CD4-positive, alpha-beta T cell treated with Interleukin-6 for 4 hours (primary cell): ENCODE measurements at regions not wholly inside any gene's neighbourhood (a gene's known extent, or its start where the extent isn't known, plus 50 kb on each side); places are given as distances from the start of the nearest gene placed in this dataset.

Source experiments
- DNase-seq: peaks from one replicate; pipeline ENCODE4 v3.0.0-alpha.2; 2020; ENCODE audit warnings: mixed read lengths

DNA sequence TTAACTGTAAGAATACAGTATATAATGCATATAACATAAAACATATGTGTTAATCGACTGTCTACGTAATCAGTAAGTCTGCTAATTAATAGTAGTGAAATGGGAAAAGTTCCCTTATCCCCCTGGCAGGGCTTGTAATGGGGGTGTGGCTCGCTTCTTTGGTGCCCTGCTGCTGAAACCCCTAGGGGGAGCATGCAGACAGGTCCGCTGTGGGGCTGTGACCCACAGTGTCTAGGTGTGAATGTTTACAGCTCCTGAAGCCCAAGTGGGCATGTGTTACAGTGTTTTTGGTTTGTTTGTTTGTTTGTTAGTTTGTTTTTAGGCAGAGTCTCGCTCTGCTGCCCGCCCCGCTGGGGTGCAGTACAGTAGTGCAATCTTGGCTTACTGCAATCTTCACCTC, 495.7 kb downstream of the SHISA9 start:
- DNase-seq: no peak

DNA sequence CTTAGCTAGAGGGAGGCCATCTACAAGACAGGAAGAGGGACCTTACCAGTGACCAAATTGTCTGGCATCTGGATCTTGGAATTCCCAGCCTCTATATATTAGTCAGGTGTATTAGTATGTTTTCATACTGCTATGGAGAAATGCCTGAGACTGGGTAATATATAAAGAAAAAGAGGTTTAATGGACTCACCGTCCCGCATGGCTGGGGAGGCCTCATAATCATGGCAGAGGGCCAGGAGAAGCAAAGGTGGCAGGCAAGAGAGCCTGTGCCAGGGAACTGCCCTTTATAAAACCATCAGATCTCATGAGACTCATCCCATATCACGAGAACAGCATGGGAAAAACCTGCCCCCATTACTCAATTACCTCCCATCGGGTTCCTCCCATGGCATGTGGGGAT, 500.2 kb downstream of the SHISA9 start:
- no peak for DNase-seq

DNA sequence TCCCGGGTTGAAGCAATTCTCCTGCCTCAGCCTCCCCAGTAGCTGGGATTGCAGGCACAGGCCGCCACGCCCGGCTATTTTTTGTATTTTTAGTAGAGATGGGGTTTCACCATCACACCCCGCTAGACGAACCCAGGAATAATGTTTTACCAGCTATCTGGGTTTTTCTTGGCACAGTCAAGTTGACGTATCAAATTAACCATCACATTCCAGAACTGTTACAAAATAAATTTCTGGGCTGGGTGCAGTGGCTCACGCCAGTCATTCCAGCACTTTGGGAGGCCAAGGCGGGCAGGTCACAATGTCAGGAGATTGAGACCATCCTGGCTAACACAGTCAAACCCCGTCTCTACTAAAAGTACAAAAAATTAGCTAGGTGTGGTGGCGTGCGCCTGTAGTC, 501.2 kb downstream of the SHISA9 start:
- DNase-seq: no peak

DNA sequence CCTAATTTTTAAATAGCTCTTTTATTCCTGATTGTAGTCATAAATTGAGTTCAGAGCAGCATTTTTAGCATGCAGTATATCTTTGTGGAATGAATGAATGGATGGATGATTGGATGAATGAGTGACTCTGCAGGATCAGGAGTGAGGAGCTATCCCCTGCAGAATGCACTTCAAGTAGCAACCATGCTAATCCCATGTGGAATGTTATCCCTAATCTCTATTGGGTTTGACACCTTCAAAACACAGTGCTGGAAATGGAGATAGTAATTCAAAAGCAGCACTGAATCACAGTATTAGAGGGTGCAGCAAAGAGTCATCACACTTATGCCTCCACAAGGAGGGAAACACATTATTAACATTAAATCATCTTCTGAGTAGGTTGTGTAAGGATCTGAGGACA, 501.9 kb downstream of the SHISA9 start:
- DNase-seq: no peak

DNA sequence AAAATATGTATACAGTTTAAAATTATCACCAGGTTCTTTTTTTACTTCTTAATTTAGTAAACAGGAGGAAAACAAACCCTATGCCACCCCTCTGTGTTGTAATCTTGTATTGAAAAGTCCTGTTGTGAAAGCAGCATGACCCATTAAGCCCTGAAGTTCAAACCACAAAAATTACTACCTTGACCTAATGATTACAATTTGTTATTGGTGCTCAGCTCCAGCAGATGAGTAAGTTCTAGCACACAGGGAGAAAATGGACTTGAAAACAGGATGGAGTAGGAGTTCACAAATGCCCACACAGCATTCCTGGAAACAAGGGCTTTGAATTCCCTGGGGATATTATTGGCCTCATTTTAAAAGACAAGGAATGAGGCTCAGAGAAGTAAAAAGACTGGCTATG, 505.8 kb upstream of the ERCC4 start:
- DNase-seq: no peak

DNA sequence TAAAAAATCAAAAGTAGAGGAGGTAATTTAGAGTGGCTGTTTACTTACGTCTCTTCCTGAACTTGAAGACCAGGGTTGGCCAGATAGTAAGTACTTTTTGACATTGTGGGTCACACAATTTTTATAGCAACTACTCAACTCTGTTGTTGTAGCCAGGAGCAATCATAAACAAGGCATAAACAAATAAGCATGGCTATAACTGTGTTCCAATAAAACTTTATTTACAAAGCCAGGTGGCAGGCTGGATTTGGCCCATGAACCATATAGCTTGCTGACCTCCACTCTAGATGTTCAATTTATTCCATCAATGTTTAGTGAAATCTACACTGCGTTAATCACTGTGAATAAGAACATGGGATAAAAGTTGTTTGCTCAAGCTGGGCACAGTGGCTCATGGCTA, 500.4 kb upstream of the ERCC4 start:
- no peak for DNase-seq

DNA sequence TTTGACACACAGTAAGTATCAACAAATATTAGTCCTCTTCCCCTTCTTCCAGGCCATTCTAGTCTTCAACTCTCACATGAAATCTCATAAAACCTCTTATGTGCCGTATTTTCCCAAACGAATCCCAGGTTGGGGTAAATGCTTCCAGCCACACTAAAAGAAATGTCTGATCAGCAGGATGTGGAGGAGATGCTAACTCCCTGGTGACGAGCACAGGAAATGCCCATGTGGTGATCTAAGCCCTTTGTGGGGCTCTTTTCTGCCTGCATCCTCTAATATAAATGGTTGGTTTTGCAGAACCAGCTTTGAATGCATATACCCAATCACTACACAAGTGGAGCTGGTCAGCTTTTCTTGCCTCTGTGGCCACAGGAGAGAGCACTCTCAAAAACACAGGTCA, 498.2 kb upstream of the ERCC4 start:
- no peak for DNase-seq

DNA sequence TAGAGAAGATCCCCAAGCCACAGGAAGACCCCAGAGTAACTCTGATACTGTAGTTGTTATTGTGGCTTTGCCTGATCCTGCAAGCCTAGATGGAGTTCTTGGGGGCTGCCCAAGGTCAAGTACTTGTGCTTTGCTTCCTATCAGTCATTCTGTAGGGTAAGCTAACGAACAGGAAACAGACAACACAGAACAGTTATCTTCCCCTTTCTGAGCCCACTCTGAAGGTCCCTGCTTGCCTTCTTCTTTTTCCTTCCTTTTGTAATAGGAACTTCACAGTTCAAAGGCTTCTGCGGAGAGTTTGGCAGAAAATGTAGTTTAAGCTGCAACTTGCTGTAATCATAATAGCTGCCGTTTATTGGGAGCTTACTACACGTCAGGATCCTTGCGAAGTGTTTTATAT, 494.1 kb upstream of the ERCC4 start:
- no peak for DNase-seq

DNA sequence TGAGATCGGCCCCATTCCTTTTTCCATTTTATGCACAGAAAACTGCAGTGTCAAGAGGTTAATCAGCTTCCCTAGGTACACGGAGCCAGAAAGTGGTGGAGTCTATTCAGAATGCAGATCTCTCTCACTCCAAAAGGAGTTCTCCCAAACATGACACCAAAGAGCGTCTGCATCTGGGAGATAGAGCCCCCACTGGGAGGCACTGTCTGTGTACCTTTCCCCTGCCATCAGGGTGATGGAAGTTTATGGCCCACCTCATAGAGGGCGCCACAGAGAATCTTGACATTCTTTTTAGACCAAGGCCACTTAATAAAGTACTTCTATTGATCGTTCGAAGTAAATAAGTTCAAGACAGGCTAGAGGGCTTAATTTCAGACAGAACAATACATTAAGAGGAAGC, 493.7 kb upstream of the ERCC4 start:
- DNase-seq: no peak

DNA sequence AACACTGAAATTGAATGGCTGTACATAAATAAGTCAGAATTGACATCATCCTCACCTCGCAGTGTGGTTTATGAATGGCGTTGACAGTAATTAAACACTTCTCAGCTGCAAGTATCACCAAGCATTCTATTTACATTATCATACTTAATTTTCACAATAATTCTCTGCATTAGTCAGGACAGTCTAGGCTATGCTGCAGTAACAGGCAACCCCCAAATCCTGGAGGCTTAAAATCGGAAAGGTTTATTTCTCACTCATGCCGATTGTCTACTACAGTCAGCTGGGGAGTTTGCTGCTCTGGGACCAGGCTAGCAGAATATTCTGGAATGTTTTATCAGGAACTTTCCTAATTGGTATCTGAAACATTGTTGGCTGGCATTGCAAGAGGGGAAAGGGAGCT, 493.2 kb upstream of the ERCC4 start:
- DNase-seq: no peak

DNA sequence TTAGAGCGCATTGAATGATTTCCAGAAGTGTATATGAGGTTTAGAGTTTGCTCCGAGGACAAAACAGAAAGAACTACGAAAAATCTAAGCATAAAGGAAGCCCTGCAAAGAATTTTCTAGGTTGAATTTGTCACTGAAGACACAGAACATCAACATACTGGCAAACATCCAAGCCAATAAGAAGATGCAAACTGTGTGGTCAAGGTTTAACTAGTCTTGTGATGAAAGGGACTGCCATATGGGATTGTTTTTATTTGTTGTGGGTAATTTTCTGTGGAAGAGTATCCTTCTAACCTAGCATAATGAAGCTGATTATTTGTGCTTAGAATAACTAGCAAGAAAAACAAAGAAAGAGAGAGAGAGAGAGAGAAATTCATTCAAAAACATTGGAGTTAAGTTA, 492.0 kb upstream of the ERCC4 start:
- no peak for DNase-seq

DNA sequence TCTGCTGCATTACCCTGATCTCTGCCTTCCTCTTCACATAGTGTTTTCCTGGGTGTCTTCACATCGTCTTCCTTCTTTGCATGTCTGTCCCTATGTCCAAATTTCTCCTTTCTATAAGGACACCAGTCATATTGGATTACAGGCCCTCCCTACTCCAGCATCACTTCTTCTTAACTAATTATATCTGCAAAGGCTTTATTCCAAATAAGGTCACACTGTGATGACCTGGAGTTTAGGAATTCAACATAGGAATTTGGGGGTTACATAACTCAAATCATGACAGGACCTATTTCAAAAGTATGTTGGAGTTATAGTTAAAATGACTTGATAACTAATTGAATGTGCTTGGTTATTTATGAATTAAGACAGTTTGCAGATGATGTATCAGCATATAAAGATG, 490.5 kb upstream of the ERCC4 start:
- no peak for DNase-seq

DNA sequence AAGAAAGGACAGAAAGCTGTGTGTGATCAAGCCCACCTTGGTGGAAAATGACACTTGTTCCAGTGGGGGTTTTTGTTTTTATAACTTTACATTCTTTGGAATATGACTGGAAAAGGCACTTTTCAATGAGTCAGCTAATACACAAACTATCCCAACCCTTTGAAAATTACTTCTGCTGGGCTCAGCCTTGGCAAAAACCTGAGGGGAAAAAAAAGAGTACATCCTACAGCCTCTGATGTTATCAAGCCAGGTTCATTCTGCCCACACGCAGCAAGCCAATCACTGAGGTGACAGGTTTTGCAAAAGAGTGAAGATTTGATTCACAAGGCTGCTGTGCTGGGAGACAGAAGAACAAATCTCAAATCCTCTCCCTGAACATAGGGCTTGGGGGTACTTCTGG, 484.5 kb upstream of the ERCC4 start:
- no peak for DNase-seq

DNA sequence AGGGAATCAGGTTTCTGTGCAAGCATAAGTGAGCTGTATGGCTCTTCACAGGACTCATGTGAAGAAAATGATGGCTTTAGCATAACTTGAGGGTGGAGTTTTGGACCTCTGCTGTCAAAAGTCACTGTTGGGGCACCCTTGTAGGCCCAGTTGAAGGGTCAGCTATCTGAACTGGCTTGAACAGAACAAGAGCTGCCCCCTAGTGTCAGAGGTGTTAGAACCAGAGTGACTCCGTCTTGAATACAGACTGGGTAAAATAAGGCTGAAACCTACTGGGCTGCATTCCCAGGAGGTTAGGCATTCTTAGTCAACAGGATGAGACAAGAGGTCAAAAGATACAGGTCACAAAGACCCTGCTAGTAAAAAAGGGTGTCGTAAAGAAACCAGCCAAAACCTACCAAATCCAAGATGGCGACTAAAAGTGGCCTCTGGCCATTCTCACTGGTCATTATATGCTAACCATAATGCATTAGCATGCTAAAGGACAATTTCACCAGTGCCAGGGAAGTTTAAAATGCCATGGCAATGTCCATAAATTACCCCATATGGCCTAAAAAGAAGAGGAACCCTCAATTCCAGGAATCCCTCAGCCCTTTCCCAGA, 484.0 kb upstream of the ERCC4 start:
- no peak for DNase-seq

DNA sequence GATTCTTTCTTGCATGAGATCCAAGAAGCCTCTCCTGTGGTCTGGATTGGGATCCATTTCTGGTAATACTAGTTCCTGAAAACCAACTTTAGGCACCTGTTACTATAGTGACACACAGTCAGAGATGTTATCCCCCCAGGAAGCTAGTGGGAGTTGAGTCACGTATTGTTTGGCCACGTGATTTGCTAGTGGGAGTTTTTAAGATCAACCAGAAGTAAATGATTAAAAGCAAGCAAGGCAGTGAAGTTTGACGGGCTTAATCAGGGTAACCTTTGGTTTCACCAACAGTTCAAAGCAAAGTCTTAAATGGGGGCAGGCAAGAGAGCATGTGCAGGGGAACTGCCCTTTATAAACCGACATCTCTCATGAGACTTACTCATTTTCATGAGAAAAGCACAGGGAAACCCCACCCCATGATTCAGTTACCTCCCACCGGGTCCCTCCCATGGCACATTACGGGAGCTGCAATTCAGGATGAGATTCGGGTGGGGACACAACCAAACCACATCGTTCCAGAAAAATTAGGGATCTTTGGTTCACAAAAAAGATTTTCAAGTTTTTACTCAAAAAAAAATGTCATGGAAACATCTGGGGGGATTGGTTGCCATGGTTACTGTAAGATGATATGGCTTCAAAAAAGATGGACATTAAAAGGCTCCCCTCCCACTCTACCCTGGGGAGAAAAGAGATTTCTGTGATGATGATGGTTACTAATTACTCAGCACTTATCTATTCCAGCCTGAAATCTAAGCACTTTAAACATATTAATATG, 483.1 kb upstream of the ERCC4 start:
- DNase-seq: no peak

DNA sequence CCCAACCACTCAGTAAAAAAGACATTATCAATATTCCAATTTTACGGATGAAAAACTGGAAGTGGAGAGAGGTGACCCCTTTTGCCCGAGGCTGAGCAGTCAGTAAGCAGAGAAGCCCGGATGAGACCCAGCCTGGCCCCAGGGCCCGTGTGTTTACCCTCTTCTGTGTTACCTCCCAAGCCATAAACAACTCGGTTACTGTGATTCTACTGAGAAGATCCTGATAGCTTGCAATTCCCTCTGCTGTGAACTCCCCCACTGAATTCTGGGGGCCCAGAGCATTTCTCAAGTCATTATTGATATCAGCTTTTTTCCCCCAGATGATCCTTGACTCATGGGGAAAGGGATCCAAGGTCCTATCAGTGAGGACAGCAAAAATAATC, 482.6 kb upstream of the ERCC4 start:
- no peak for DNase-seq

DNA sequence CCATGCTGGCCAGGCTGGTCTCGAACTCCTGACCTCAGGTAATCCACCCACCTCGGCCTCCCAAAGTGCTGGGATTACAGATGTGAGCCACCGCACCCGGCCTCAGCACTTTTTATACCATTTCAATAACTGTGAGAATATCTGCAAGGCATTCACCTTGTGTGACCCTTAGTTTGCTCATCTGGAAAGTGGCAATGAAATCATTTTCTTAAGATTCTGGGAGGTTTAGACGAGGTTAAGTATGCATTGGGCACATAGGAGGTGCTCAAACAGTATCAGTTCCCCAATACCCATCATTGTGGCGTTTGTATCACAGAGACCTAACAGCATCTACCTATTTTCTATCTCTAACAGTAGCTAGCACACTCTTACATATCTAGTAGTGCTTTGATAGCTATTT, 481.9 kb upstream of the ERCC4 start:
- DNase-seq: no peak

DNA sequence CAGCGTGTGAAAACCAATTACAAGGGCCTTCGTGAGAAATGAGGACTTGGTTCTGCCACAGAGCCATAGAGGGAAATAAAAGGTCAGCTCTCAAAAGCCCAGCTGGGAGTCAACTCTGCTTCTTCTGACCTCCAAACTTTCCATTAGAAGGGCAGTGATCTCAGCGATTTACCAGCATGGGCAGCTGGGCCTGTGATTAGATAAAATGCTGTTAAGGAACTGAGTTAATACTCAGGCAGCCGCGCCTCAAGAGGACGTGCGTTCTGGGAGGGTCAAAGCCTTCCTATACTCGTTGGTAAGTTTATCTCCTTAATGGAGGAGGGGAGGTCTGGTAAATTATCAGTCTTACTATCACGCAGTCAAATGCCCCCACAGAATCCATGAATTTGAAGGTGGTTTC, 480.2 kb upstream of the ERCC4 start:
- no peak for DNase-seq

DNA sequence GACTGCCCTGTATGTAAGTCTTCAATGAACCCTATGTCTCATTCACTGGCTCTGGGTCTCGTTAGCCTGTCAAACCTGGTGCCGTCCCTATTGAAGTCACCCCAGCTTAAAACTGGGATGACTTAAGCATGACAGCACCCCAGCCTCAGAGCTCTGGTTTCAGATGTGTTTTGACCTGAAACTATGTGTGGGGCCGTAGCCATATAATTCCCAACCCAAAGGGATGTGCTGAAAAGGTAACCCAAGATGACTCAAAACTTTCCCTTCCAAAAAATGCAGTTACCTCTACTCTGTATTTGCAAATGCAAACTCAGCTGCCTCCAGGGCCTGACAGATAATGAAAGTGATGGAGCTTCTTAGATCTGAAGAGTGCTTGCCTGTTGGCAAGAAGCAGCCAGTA, 478.3 kb upstream of the ERCC4 start:
- DNase-seq: no peak

DNA sequence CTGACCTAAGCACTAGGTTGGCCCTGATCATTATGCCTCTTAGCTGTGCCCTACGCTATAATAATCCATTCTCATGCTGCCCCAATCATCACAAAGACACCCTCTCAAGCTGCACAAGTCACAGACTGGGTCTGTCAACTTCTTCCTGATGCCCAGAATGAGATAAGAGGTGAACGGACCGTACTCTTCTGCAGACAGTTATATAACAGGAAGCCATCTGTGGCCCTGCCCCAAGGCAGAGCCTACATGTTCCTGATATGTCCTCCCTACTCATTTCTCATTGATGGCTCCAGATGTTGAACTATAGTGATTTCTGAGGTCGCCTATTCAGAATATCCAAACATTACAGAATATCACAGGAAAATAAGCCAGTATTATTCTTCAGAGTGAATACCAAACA, 471.6 kb upstream of the ERCC4 start:
- DNase-seq: no peak

DNA sequence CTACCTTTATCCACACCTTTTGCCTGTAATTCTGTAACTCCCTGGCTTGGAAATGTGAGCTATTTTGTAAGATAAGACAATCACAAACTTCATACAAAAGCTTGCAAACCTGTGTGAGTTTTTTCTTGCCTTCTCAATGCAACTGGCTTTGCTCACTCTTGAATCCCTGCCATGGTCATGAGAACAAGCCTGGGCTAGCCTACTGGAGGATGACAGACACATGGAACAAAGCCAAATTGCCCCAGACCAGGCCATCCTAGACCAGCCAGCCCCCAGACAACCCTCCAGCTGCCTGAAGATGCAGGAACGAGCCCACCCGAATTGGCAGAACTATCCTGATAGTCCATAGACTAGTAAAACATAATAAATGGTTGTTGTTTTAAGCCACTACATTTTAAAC, 466.6 kb upstream of the ERCC4 start:
- no peak for DNase-seq

DNA sequence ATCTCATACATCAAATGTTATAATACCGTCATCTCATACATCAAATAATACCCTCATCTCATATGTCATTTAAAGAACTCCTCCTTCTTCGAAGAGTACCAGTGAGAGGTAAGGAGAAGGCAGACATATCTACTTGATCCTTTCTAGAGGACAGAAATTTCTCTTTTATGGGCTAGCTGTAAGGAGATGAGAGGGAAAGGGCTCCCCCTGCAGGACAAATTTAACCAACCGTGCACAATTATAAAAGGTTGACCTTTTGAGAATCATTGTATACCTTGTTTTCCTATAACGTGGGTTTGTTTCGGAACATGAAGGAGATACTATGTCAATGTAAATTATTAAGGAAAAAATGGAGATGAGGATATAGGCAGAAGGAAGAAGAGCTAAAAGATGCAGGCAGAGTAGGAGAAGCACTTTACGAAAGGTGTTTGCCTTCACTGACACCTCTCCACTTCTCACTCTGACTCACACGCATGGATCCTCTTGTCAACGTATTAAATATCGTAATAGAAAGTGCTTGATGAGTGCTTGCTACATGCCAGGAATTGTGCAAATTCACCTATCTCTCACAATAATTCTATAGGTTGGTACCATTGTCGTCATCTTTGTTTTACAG, 465.9 kb upstream of the ERCC4 start:
- no peak for DNase-seq

DNA sequence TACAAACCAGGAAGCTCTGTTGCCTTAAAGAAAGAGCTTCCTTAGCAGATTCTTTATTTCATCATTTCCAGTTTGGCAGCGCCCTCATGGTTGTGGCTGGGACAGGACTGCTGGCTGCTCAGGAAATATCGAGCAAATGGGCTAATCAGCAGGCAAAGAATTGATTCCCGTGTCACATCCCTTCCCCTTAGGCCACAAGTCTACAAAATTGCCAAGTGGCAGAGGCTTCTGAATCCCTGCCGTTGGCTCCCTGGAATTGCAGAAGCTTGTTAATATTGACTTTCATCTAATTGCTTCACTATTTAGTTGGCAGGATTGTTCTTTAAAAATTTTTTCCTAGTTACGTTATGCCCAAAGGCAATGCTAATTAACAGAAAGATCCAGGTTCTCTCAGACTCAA, 456.3 kb upstream of the ERCC4 start:
- DNase-seq: no peak

DNA sequence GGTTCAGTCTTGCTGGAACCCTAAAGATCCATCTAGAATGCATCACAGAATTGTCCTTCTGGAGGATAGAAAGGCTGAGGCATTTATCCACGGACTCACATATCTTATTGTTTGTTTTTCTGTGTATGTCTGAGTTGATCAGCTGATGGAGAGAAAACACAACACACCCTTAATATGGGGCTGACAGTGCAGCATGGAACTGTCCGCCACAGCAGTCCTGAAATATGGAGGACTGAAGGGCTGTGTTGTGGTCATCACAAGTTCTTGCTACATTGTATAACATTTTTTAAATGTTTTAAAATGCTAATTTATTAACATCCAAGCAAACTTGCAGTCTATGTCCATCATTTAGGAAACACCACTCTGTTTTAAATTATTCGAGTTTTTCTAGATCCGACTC, 448.9 kb upstream of the ERCC4 start:
- DNase-seq: no peak

DNA sequence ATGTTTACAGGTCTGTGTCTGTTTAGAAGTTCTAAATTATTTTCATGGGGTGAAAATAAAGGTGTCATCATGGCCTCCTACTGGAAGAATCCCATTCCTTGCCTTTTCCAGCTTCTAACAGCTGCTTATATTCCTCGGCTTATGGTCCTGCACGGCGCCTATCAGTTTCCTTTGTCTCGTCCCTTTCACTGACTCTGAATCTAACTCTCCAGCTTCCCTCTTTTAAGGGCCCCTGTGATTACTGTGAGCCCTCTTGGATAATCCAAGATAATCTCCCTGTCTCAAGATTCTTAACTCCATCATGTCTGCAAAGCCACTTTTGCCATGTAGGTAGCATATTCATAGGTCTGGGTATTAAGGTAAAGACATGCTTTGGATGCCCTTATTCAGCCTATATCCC, 441.0 kb upstream of the ERCC4 start:
- no peak for DNase-seq
